ENCODE measurements at regions not wholly inside any gene's neighbourhood (a gene's known extent, or its start where the extent isn't known, plus 50 kb on each side); places are given as distances from the start of the nearest gene placed in this dataset.

DNA sequence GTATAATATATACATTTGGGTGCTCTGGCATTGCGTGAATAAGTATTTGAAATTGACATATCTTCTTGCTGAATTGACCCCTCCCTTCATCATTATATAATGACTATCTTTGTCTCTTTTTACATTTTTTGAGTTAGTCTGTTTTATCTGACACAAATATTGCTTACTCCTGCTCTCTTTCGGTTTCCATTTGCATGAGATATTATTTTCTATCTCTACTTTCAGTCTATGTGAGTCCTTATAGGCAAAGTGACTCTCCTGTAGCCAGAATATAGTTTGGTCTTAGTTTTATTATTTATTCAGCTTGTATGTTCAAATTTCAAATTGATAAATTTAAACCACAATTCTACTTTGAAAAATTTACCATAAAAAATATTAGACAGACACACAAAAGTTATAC is 491.0 kb downstream of the NAV3 start:
- TF ChIP-seq, protein P1, sequence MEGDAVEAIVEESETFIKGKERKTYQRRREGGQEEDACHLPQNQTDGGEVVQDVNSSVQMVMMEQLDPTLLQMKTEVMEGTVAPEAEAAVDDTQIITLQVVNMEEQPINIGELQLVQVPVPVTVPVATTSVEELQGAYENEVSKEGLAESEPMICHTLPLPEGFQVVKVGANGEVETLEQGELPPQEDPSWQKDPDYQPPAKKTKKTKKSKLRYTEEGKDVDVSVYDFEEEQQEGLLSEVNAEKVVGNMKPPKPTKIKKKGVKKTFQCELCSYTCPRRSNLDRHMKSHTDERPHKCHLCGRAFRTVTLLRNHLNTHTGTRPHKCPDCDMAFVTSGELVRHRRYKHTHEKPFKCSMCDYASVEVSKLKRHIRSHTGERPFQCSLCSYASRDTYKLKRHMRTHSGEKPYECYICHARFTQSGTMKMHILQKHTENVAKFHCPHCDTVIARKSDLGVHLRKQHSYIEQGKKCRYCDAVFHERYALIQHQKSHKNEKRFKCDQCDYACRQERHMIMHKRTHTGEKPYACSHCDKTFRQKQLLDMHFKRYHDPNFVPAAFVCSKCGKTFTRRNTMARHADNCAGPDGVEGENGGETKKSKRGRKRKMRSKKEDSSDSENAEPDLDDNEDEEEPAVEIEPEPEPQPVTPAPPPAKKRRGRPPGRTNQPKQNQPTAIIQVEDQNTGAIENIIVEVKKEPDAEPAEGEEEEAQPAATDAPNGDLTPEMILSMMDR (conservative IDR thresholded peaks at IDR 0.05; ENCODE audit: low read depth, low read length): no peak
- TF ChIP-seq EZH2phosphoT487 (IDR thresholded peaks at IDR 0.05; ENCODE audit: borderline replicate concordance, low read length): no peak
